K562 (cell line): ENCODE measurements at regions not wholly inside any gene's neighbourhood (a gene's known extent, or its start where the extent isn't known, plus 50 kb on each side); places are given as distances from the start of the nearest gene placed in this dataset.
"Not testable (repeated sequence)": the region's sequence is repeated elsewhere in the genome, so short reads cannot be mapped to it uniquely, and the experiment has no call there.

Experiments used
- ATAC-seq: fragments of 200-7000 bp; cut with Tn5 transposase; 3 replicates; pipeline ENCODE4 v1.9.1; 2020; ENCODE audit warnings: moderate library complexity
- BruUV-seq: library from RNA; stranded (reverse); fragments of 400-500 nt; replicated peaks from 2 replicates; lab custom pipeline; 2021; lab: Mats Ljungman, UMichigan
- CTCF ChIA-PET: fragments of 300-600 bp; formaldehyde crosslinking; extraction: SDS; loops from one replicate; lab custom pipeline; 2021; ENCODE audit warnings: low intra/inter-chr PET ratio; lab: Yijun Ruan, JAX
- POLR2A ChIA-PET: fragments of 300-600, 350-650 bp; sonication (Branson Sonifier 250); formaldehyde crosslinking; extraction: SDS; loops from one replicate; lab custom pipeline; 2021; ENCODE audit warnings: antibody characterized with exemption, inconsistent platforms; lab: Yijun Ruan, JAX
- DNase-seq, 4 experiments: peaks; one replicate each; pipeline versions ENCODE4 v3.0.0 to v3.0.0-alpha.2; 2011 to 2018; ENCODE audit warnings: low spot score in 3 of 4, mixed read lengths in 3 of 4; ENCODE audit errors: extremely low read depth in 1 of 4
- FAIRE-seq: peaks from 2 replicates; lab custom pipeline; 2011; peaks lifted over from hg19 to GRCh38; lab: Jason Lieb, UNC
- H2AFZ ChIP-seq: 2 replicates; pipeline ENCODE4 v1.6.0; 2011; ENCODE audit warnings: low read depth, low read length, control low read depth, inconsistent platforms
- H3K27ac ChIP-seq: fragments of 200-600 bp; 3 replicates; pipeline ENCODE4 v1.8.0; 2011; ENCODE audit warnings: low read depth, mild to moderate bottlenecking, control low read depth, inconsistent platforms, low read length, moderate library complexity, mixed read lengths; ENCODE audit errors: extremely low read depth
- H3K27me3 ChIP-seq, 2 experiments: fragments of 300-600 bp in 1 of 2; 2 replicates in 1 of 2; 3 replicates in 1 of 2; pipeline versions ENCODE4 v1.6.0 to v1.8.0; 2011; ENCODE audit warnings: inconsistent platforms in 2 of 2, low read length in 2 of 2, mild to moderate bottlenecking in 1 of 2, mixed read lengths in 1 of 2, moderate library complexity in 1 of 2; ENCODE audit not compliant: control insufficient read depth in 2 of 2, insufficient read depth in 2 of 2
- H3K36me3 ChIP-seq: fragments of 300-600 bp; 3 replicates; pipeline ENCODE4 v1.8.0; 2011; ENCODE audit warnings: mild to moderate bottlenecking, low read length, inconsistent platforms; ENCODE audit not compliant: control insufficient read depth, insufficient read depth
- H3K4me1 ChIP-seq, 2 experiments: fragments of 200-600 bp in 1 of 2; replicated peaks in 1 of 2; 2 replicates in 1 of 2; 3 replicates in 1 of 2; pipeline versions ENCODE4 v1.5.1 to v1.8.0; 2011; ENCODE audit warnings: inconsistent platforms in 2 of 2, low read length in 2 of 2, mild to moderate bottlenecking in 1 of 2, mixed read lengths in 1 of 2, moderate library complexity in 1 of 2; ENCODE audit not compliant: control insufficient read depth in 2 of 2, insufficient read depth in 2 of 2
- H3K4me2 ChIP-seq: 2 replicates; pipeline ENCODE4 v1.6.1; 2011; ENCODE audit warnings: low read length, control low read depth, inconsistent platforms, mixed read lengths; ENCODE audit not compliant: insufficient read depth
- H3K4me3 ChIP-seq: fragments of 200-600 bp; sonication (generic), shearing (Covaris generic); 2 replicates; pipeline ENCODE4 v1.5.1; 2016; ENCODE audit warnings: control low read depth, inconsistent platforms
- H3K79me2 ChIP-seq: fragments of 200-600 bp; 3 replicates; pipeline ENCODE4 v1.8.0; 2011; ENCODE audit warnings: low read length, inconsistent platforms; ENCODE audit not compliant: control insufficient read depth, insufficient read depth
- H3K9ac ChIP-seq, 2 experiments: 2 replicates each; pipeline versions ENCODE4 v1.6.0 to v1.6.1; 2011; ENCODE audit warnings: low read depth in 2 of 2, low read length in 2 of 2, control low read depth in 1 of 2, inconsistent platforms in 1 of 2, mild to moderate bottlenecking in 1 of 2, mixed read lengths in 1 of 2; ENCODE audit not compliant: insufficient read depth in 1 of 2
- H3K9me1 ChIP-seq: one replicate; pipeline ENCODE4 v1.6.0; 2011; ENCODE audit warnings: inconsistent platforms, mild to moderate bottlenecking, low read length, moderate library complexity; ENCODE audit not compliant: control insufficient read depth, insufficient read depth
- H3K9me3 ChIP-seq: replicated peaks from 2 replicates; pipeline ENCODE4 v1.5.1; 2011; ENCODE audit warnings: low read depth, low read length, inconsistent platforms; ENCODE audit not compliant: control insufficient read depth, insufficient read depth
- H4K20me1 ChIP-seq: replicated peaks from 2 replicates; pipeline ENCODE4 v1.6.1; 2011; ENCODE audit warnings: low read length, inconsistent platforms, mixed read lengths; ENCODE audit not compliant: control insufficient read depth, insufficient read depth
- ILF3 ChIP-seq: fragments of 450-650 bp; IDR thresholded peaks from 2 replicates; pipeline ENCODE4 v1.6.1; 2018; ENCODE audit warnings: antibody characterized with exemption, mild to moderate bottlenecking, moderate library complexity, borderline replicate concordance
- ZNF140 ChIP-seq: fragments of 250-450 bp; sonication (Bioruptor Pico); IDR thresholded peaks from 2 replicates; pipeline ENCODE4 v1.8.0; 2021; ENCODE audit warnings: moderate library complexity, mild to moderate bottlenecking, inconsistent platforms
- ZNF696 ChIP-seq: fragments of 250-450 bp; sonication (Bioruptor Pico); conservative IDR thresholded peaks from 2 replicates; pipeline ENCODE4 v1.4.0; 2020; ENCODE audit warnings: mild to moderate bottlenecking, moderate library complexity
- WGBS: fragments of 100-300 bp; shearing (Covaris generic); methylation state at CpG from one replicate; pipeline ENCODE4 v1.1.6; 2016; ENCODE audit warnings: low coverage, mixed read lengths; ENCODE audit not compliant: insufficient coverage; ENCODE audit errors: missing lambda C conversion rate; 5-methylcytosine and 5-hydroxymethylcytosine counted together
- in situ Hi-C: fragments of 300-500 bp; cut with MboI; formaldehyde crosslinking; loops from 4 replicates; pipeline ENCODE4 v1.15.0; 2018; ENCODE audit warnings: inconsistent platforms, mixed read lengths
- intact Hi-C: fragments of 100-400 bp; cut with micrococcal nuclease; formaldehyde crosslinking; loops from 2 replicates; pipeline ENCODE4 v1.14.2; 2022
- TF ChIP-seq, protein P1 (sequence below): fragments of 450-650 bp; IDR thresholded peaks from 2 replicates; pipeline ENCODE4 v1.6.1; 2016
- TF ChIP-seq, protein P2 (sequence below): IDR thresholded peaks from 2 replicates; pipeline ENCODE4 v1.6.1; 2016; ENCODE audit warnings: missing genetic modification characterization, missing compliant biosample characterization
- TF ChIP-seq, protein P3 (sequence below): fragments of 250-450 bp; sonication (Bioruptor Pico); IDR thresholded peaks from 2 replicates; pipeline ENCODE4 v1.5.0; 2021; ENCODE audit warnings: mild to moderate bottlenecking, borderline replicate concordance

DNA sequence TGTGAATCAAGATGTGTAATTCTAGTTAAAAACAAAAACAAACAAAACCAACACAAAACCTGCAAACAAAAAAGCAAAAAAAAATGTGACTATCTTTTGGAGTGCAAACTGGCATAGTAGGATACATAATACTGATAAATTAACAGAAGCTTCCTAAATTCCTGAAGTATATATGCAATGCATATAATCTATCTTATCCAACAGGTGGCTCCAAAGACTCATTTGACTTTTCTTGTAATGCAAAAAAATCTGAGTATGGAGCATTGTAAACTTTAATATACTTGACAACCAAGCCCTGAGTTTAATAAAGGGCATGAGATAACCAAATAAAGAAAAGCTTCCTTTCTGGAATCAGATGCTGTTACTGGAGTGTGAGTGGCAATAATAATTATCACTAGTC, 1003.6 kb downstream of the FSCB start (continued):
- no peak for TF ChIP-seq ZNF696 (CRISPR knock-in tag)
- TF ChIP-seq, protein P1, sequence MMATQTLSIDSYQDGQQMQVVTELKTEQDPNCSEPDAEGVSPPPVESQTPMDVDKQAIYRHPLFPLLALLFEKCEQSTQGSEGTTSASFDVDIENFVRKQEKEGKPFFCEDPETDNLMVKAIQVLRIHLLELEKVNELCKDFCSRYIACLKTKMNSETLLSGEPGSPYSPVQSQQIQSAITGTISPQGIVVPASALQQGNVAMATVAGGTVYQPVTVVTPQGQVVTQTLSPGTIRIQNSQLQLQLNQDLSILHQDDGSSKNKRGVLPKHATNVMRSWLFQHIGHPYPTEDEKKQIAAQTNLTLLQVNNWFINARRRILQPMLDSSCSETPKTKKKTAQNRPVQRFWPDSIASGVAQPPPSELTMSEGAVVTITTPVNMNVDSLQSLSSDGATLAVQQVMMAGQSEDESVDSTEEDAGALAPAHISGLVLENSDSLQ: no peak
- TF ChIP-seq, protein P2, sequence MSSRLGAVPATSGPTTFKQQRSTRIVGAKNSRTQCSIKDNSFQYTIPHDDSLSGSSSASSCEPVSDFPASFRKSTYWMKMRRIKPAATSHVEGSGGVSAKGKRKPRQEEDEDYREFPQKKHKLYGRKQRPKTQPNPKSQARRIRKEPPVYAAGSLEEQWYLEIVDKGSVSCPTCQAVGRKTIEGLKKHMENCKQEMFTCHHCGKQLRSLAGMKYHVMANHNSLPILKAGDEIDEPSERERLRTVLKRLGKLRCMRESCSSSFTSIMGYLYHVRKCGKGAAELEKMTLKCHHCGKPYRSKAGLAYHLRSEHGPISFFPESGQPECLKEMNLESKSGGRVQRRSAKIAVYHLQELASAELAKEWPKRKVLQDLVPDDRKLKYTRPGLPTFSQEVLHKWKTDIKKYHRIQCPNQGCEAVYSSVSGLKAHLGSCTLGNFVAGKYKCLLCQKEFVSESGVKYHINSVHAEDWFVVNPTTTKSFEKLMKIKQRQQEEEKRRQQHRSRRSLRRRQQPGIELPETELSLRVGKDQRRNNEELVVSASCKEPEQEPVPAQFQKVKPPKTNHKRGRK (tag): no peak
- TF ChIP-seq, protein P3, sequence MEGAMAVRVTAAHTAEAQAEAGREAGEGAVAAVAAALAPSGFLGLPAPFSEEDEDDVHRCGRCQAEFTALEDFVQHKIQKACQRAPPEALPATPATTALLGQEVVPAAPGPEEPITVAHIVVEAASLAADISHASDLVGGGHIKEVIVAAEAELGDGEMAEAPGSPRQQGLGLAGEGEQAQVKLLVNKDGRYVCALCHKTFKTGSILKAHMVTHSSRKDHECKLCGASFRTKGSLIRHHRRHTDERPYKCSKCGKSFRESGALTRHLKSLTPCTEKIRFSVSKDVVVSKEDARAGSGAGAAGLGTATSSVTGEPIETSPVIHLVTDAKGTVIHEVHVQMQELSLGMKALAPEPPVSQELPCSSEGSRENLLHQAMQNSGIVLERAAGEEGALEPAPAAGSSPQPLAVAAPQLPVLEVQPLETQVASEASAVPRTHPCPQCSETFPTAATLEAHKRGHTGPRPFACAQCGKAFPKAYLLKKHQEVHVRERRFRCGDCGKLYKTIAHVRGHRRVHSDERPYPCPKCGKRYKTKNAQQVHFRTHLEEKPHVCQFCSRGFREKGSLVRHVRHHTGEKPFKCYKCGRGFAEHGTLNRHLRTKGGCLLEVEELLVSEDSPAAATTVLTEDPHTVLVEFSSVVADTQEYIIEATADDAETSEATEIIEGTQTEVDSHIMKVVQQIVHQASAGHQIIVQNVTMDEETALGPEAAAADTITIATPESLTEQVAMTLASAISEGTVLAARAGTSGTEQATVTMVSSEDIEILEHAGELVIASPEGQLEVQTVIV (CRISPR knock-in tag): no peak
- no peak for TF ChIP-seq ILF3
- no peak for TF ChIP-seq ZNF140

DNA sequence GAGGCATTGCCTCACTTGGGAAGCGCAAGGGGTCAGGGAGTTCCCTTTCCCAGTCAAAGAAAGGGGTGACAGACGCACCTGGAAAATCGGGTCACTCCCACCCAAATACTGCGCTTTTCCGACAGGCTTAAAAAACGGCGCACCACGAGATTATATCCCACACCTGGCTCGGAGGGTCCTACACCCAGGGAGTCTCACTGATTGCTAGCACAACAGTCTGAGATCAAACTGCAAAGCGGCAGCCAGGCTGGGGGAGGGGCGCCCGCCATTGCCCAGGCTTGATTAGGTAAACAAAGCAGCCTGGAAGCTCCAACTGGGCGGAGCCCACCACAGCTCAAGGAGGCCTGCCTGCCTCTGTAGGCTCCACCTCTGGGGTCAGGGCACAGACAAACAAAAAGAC, 1014.7 kb downstream of the FSCB start:
- not testable (repeated sequence) for H3K9ac ChIP-seq

More for the DNA sequence above, 1014.7 kb downstream of the FSCB start:
- H3K4me2 ChIP-seq, H4K20me1 ChIP-seq, DNase-seq, BruUV-seq, H3K27me3 ChIP-seq, H3K79me2 ChIP-seq, FAIRE-seq, H3K9me1 ChIP-seq, H3K36me3 ChIP-seq, H3K9me3 ChIP-seq, H3K4me3 ChIP-seq, H2AFZ ChIP-seq, POLR2A ChIA-PET, ATAC-seq, intact Hi-C loops, in situ Hi-C loops, CTCF ChIA-PET, H3K27ac ChIP-seq, H3K4me1 ChIP-seq: not testable (repeated sequence)
- WGBS: no CpG with 5 or more reads among the region's 13 CpGs
